Neural cell (in vitro differentiated cells): ENCODE measurements at regions not wholly inside any gene's neighbourhood (a gene's known extent, or its start where the extent isn't known, plus 50 kb on each side); places are given as distances from the start of the nearest gene placed in this dataset.

Experiments used
- H2AFZ ChIP-seq: fragments of 200-600, 300-800 bp; sonication (generic), shearing (Covaris generic); 2 replicates; pipeline ENCODE4 v1.6.0; 2014; ENCODE audit warnings: low read depth, mild to moderate bottlenecking, antibody characterized with exemption, low read length, moderate library complexity
- H3F3A ChIP-seq: fragments of 200-600 bp; shearing (Covaris generic); 2 replicates; pipeline ENCODE4 v1.6.1; 2016; ENCODE audit warnings: mild to moderate bottlenecking, moderate library complexity, mixed read lengths, antibody characterized with exemption, low read length; ENCODE audit not compliant: insufficient read depth, poor library complexity, severe bottlenecking
- H3K27ac ChIP-seq: fragments of 200-600, 300-800 bp; sonication (generic), shearing (Covaris generic); 2 replicates; pipeline ENCODE4 v1.5.1; 2014; ENCODE audit warnings: mild to moderate bottlenecking, low read length, moderate library complexity
- H3K27me3 ChIP-seq: fragments of 300-800, 200-600 bp; sonication (generic), shearing (Covaris generic); 2 replicates; pipeline ENCODE4 v1.6.0; 2014; ENCODE audit warnings: mild to moderate bottlenecking, low read depth, low read length, moderate library complexity; ENCODE audit not compliant: insufficient read depth
- H3K36me3 ChIP-seq: fragments of 300-800, 200-600 bp; sonication (generic), shearing (Covaris generic); 2 replicates; pipeline ENCODE4 v1.5.1; 2014; ENCODE audit warnings: mild to moderate bottlenecking, antibody characterized with exemption, low read length, moderate library complexity; ENCODE audit not compliant: insufficient read depth
- H3K4me2 ChIP-seq: fragments of 300-800, 200-600 bp; sonication (generic), shearing (Covaris generic); 2 replicates; pipeline ENCODE4 v1.6.0; 2014; ENCODE audit warnings: mild to moderate bottlenecking, low read length
- H3K4me3 ChIP-seq: fragments of 300-800, 200-600 bp; sonication (generic), shearing (Covaris generic); 2 replicates; pipeline ENCODE4 v1.5.1; 2014; ENCODE audit warnings: mild to moderate bottlenecking, low read length, moderate library complexity
- H3K79me2 ChIP-seq: fragments of 200-600 bp; shearing (Covaris generic); replicated peaks from 2 replicates; pipeline ENCODE4 v1.6.0; 2014; ENCODE audit warnings: mild to moderate bottlenecking, low read length, moderate library complexity; ENCODE audit not compliant: insufficient read depth
- H3K9ac ChIP-seq: fragments of 300-800, 200-600 bp; sonication (generic), shearing (Covaris generic); 2 replicates; pipeline ENCODE4 v1.6.1; 2016; ENCODE audit warnings: mild to moderate bottlenecking, low read length, mixed read lengths
- H3K9me2 ChIP-seq: fragments of 200-600 bp; shearing (Covaris generic); 2 replicates; pipeline ENCODE4 v1.6.1; 2016; ENCODE audit warnings: mild to moderate bottlenecking, low read length, mixed read lengths; ENCODE audit not compliant: insufficient read depth
- H3K9me3 ChIP-seq: fragments of 200-600, 300-800 bp; sonication (generic), shearing (Covaris generic); 2 replicates; pipeline ENCODE4 v1.6.1; 2016; ENCODE audit warnings: mild to moderate bottlenecking, mixed run types, low read length, moderate library complexity, mixed read lengths
- H4K20me1 ChIP-seq: fragments of 200-600 bp; shearing (Covaris generic); 2 replicates; pipeline ENCODE4 v1.6.1; 2016; ENCODE audit warnings: mild to moderate bottlenecking, mixed run types; ENCODE audit not compliant: insufficient read depth
- CTCF ChIP-seq: fragments of 450-650 bp; IDR thresholded peaks from 2 replicates; pipeline ENCODE4 v1.5.1; 2014; ENCODE audit warnings: antibody characterized with exemption, mild to moderate bottlenecking, moderate library complexity; ENCODE audit not compliant: poor library complexity, severe bottlenecking
- EP300 ChIP-seq: fragments of 450-650 bp; conservative IDR thresholded peaks from 2 replicates; pipeline ENCODE4 v1.6.1; 2014; ENCODE audit warnings: antibody characterized with exemption, mild to moderate bottlenecking, moderate library complexity; ENCODE audit not compliant: poor library complexity, severe bottlenecking
- EZH2 ChIP-seq: fragments of 200-600, 300-800 bp; shearing (Covaris generic), sonication (generic); IDR thresholded peaks from 2 replicates; pipeline ENCODE4 v1.6.1; 2014; ENCODE audit warnings: antibody characterized with exemption, low read length, borderline replicate concordance, mild to moderate bottlenecking; ENCODE audit not compliant: insufficient read depth, poor library complexity, severe bottlenecking
- MXI1 ChIP-seq: fragments of 450-650 bp; conservative IDR thresholded peaks from 2 replicates; pipeline ENCODE4 v1.6.1; 2014; ENCODE audit warnings: antibody characterized with exemption, mild to moderate bottlenecking; ENCODE audit not compliant: poor library complexity, severe bottlenecking
- POLR2AphosphoS5 ChIP-seq: IDR thresholded peaks from 2 replicates; pipeline ENCODE4 v1.6.1; 2012
- RAD21 ChIP-seq: fragments of 450-650 bp; conservative IDR thresholded peaks from 2 replicates; pipeline ENCODE4 v1.6.1; 2014; ENCODE audit warnings: antibody characterized with exemption, mild to moderate bottlenecking, moderate library complexity
- REST ChIP-seq: IDR thresholded peaks from 2 replicates; pipeline ENCODE4 v1.6.1; 2012; ENCODE audit warnings: borderline replicate concordance
- SMC3 ChIP-seq: fragments of 450-650 bp; conservative IDR thresholded peaks from 2 replicates; pipeline ENCODE4 v1.6.1; 2014; ENCODE audit warnings: antibody characterized with exemption, mild to moderate bottlenecking, moderate library complexity; ENCODE audit not compliant: poor library complexity
- TAF1 ChIP-seq: IDR thresholded peaks from 2 replicates; pipeline ENCODE4 v1.6.1; 2012; ENCODE audit warnings: low read depth

GRCh38 chr1:55947446-55947845, 631.9 kb downstream of the PLPP3 start:
- Histone ChIP-seq H4K20me1 (no peaks in the 10 kb centered on the region), H3K36me3 (no peaks in the 10 kb centered on the region), H3K4me3 (no peak overlapping the region), H3F3A (no peaks in the 10 kb centered on the region), H3K9ac (no peak overlapping the region), H3K9me3 (no peaks in the 10 kb centered on the region), H3K9me2 (no peaks in the 10 kb centered on the region), H3K27me3 (no peaks in the 10 kb centered on the region), H3K79me2 (no peaks in the 10 kb centered on the region), H3K27ac (no peak overlapping the region), H2AFZ (no peak overlapping the region), H3K4me2 (no peak overlapping the region)
- TF ChIP-seq CTCF = no peak
- no peak for TF ChIP-seq MXI1
- no peak for TF ChIP-seq REST
- TF ChIP-seq EZH2 = no peak
- TF ChIP-seq EP300 = no peak
- TF ChIP-seq POLR2AphosphoS5 = no peak
- TF ChIP-seq RAD21 = no peak

- H3K9me3 ChIP-seq = no peaks in the 10 kb centered on the region
- no peak overlapping the region for H2AFZ ChIP-seq
These were observed 635.5 kb downstream of the PLPP3 start for GRCh38 chr1:55943721-55944435.

More at GRCh38 chr1:55943721-55944435, 635.5 kb downstream of the PLPP3 start:
- Histone ChIP-seq H3K27me3 (no peaks in the 10 kb centered on the region), H3K79me2 (no peaks in the 10 kb centered on the region), H3K36me3 (no peaks in the 10 kb centered on the region), H3K4me3 (no peak overlapping the region), H3K9me2 (no peaks in the 10 kb centered on the region), H4K20me1 (no peaks in the 10 kb centered on the region), H3K9ac (no peak overlapping the region), H3F3A (no peaks in the 10 kb centered on the region), H3K4me2 (no peak overlapping the region), H3K27ac (no peak overlapping the region)
- TF ChIP-seq CTCF (no peak), EZH2 (no peak), POLR2AphosphoS5 (no peak), TAF1 (no peak), RAD21 (no peak), EP300 (no peak), SMC3 (no peak), MXI1 (no peak), REST (no peak)
